ENCODE measurements at regions not wholly inside any gene's neighbourhood (a gene's known extent, or its start where the extent isn't known, plus 50 kb on each side); places are given as distances from the start of the nearest gene placed in this dataset.

GRCh38 chr6:40244699-40245098, 310.4 kb upstream of the MOCS1 start:
- no peaks in the 10 kb centered on the region for H3K9me3 ChIP-seq
- TF ChIP-seq CTCF (IDR thresholded peaks at IDR 0.05), result no peak

GRCh38 chr6:40232698-40233097, 298.4 kb upstream of the MOCS1 start:
- no peak for TF ChIP-seq CTCF (IDR thresholded peaks at IDR 0.05)
- no peaks in the 10 kb centered on the region for H3K27me3 ChIP-seq
- no peaks in the 10 kb centered on the region for H3K4me1 ChIP-seq (ENCODE audit: control insufficient read depth in 1 of 2, insufficient read depth in 1 of 2, low read depth in 1 of 2, low read length in 1 of 2)
- H3K4me3 ChIP-seq (ENCODE audit: low read depth in 1 of 2, low read length in 1 of 2), result no peak overlapping the region
- H3K36me3 ChIP-seq, result no peaks in the 10 kb centered on the region
- no peaks in the 10 kb centered on the region for H3K9me3 ChIP-seq
- no peak overlapping the region for H3K27ac ChIP-seq

More at GRCh38 chr6:40244699-40245098, 310.4 kb upstream of the MOCS1 start:
- Histone ChIP-seq H3K4me1 (ENCODE audit: control insufficient read depth in 1 of 2, insufficient read depth in 1 of 2, low read depth in 1 of 2, low read length in 1 of 2) (no peaks in the 10 kb centered on the region), H3K4me3 (ENCODE audit: low read depth in 1 of 2, low read length in 1 of 2) (no peak overlapping the region), H3K27ac (no peak overlapping the region), H3K36me3 (no peaks in the 10 kb centered on the region), H3K27me3 (no peaks in the 10 kb centered on the region)

- Histone ChIP-seq H3K27ac (no peak overlapping the region), H3K9me3 (no peaks in the 10 kb centered on the region), H3K4me3 (ENCODE audit: low read depth in 1 of 2, low read length in 1 of 2) (no peak overlapping the region), H3K27me3 (no peaks in the 10 kb centered on the region), H3K36me3 (no peaks in the 10 kb centered on the region), H3K4me1 (ENCODE audit: control insufficient read depth in 1 of 2, insufficient read depth in 1 of 2, low read depth in 1 of 2, low read length in 1 of 2) (no peaks in the 10 kb centered on the region)
- TF ChIP-seq CTCF (IDR thresholded peaks at IDR 0.05), result no peak
These were observed 293.5 kb upstream of the MOCS1 start for GRCh38 chr6:40227735-40228134.

GRCh38 chr6:40222354-40222753, 288.1 kb upstream of the MOCS1 start:
- H3K27me3 ChIP-seq, result no peaks in the 10 kb centered on the region
- no peak for TF ChIP-seq CTCF (IDR thresholded peaks at IDR 0.05)
- H3K9me3 ChIP-seq, result no peaks in the 10 kb centered on the region
- no peak overlapping the region for H3K4me3 ChIP-seq (ENCODE audit: low read depth in 1 of 2, low read length in 1 of 2)
- no peaks in the 10 kb centered on the region for H3K4me1 ChIP-seq (ENCODE audit: control insufficient read depth in 1 of 2, insufficient read depth in 1 of 2, low read depth in 1 of 2, low read length in 1 of 2)
- H3K27ac ChIP-seq, result no peak overlapping the region
- H3K36me3 ChIP-seq, result no peaks in the 10 kb centered on the region

- H3K9me3 ChIP-seq, result no peaks in the 10 kb centered on the region
- no peak overlapping the region for H3K4me3 ChIP-seq (ENCODE audit: low read depth in 1 of 2, low read length in 1 of 2)
- H3K4me1 ChIP-seq (ENCODE audit: control insufficient read depth in 1 of 2, insufficient read depth in 1 of 2, low read depth in 1 of 2, low read length in 1 of 2), result no peaks in the 10 kb centered on the region
- TF ChIP-seq CTCF (IDR thresholded peaks at IDR 0.05), result no peak
- H3K27me3 ChIP-seq, result no peaks in the 10 kb centered on the region
- no peak overlapping the region for H3K27ac ChIP-seq
- H3K36me3 ChIP-seq, result no peaks in the 10 kb centered on the region
These were observed 285.5 kb upstream of the MOCS1 start for GRCh38 chr6:40219799-40220198.

- Histone ChIP-seq H3K27ac (no peak overlapping the region), H3K9me3 (no peaks in the 10 kb centered on the region), H3K4me1 (ENCODE audit: control insufficient read depth in 1 of 2, insufficient read depth in 1 of 2, low read depth in 1 of 2, low read length in 1 of 2) (no peaks in the 10 kb centered on the region), H3K27me3 (no peaks in the 10 kb centered on the region), H3K36me3 (no peaks in the 10 kb centered on the region), H3K4me3 (ENCODE audit: low read depth in 1 of 2, low read length in 1 of 2) (no peak overlapping the region)
- no peak for TF ChIP-seq CTCF (IDR thresholded peaks at IDR 0.05)
These were observed 276.4 kb upstream of the MOCS1 start for GRCh38 chr6:40210628-40211056.

All from neutrophil (primary cell).